A549 (cell line): ENCODE measurements at regions not wholly inside any gene's neighbourhood (a gene's known extent, or its start where the extent isn't known, plus 50 kb on each side); places are given as distances from the start of the nearest gene placed in this dataset.

ENCODE experiments used
- ATAC-seq, 2 experiments: fragments of 200-7000 bp in 1 of 2; fragments of >200 bp in 1 of 2; cut with Nextera tagmentation in 1 of 2; cut with Tn5 transposase in 1 of 2; 3 replicates each; pipeline versions ENCODE4 v1.8.0 to v1.9.1; 2018 to 2020; ENCODE audit warnings: mild to moderate bottlenecking in 1 of 2, moderate library complexity in 1 of 2
- CTCF ChIA-PET: fragments of 300-600 bp; sonication (Branson Sonifier 250); formaldehyde crosslinking; extraction: SDS; loops from one replicate; lab custom pipeline; 2021; ENCODE audit warnings: antibody characterized with exemption, inconsistent platforms; lab: Yijun Ruan, JAX
- POLR2A ChIA-PET: fragments of 350-600 bp; formaldehyde crosslinking; extraction: SDS; loops from one replicate; lab custom pipeline; 2021; ENCODE audit warnings: antibody characterized with exemption, inconsistent platforms; lab: Yijun Ruan, JAX
- DNase-seq, 2 experiments: peaks; one replicate each; pipeline versions ENCODE4 v3.0.0 to v3.0.0-alpha.2; 2011 to 2016; ENCODE audit warnings: low read depth in 1 of 2, low spot score in 1 of 2
- FAIRE-seq: peaks from 2 replicates; lab custom pipeline; 2011; peaks lifted over from hg19 to GRCh38; lab: Jason Lieb, UNC
- H3K27ac ChIP-seq, 2 experiments: fragments of >200 bp; sonication (Bioruptor Twin); formaldehyde crosslinking; 3 replicates each; pipeline ENCODE4 v1.5.1; 2016 to 2017
- H3K4me1 ChIP-seq: fragments of >200 bp; sonication (Bioruptor Twin); formaldehyde crosslinking; 3 replicates; pipeline ENCODE4 v1.6.1; 2016
- H3K4me2 ChIP-seq: fragments of >200 bp; sonication (Bioruptor Twin); formaldehyde crosslinking; 3 replicates; pipeline ENCODE4 v1.6.1; 2016
- H3K4me3 ChIP-seq: fragments of >200 bp; sonication (Bioruptor Twin); formaldehyde crosslinking; 3 replicates; pipeline ENCODE4 v1.5.1; 2016
- H3K9me3 ChIP-seq: fragments of >200 bp; sonication (Bioruptor Twin); formaldehyde crosslinking; 3 replicates; pipeline ENCODE4 v1.6.1; 2016
- BCL3 ChIP-seq: fragments of >200 bp; sonication (Bioruptor Twin); formaldehyde crosslinking; IDR thresholded peaks from 3 replicates; pipeline ENCODE4 v1.6.1; 2016
- CBX2 ChIP-seq: fragments of 200-600 bp; sonication (generic); IDR thresholded peaks from 2 replicates; pipeline ENCODE4 v1.6.1; 2016; ENCODE audit warnings: low read depth, mild to moderate bottlenecking, borderline replicate concordance
- CEBPB ChIP-seq, 2 experiments: fragments of >200 bp in 1 of 2; sonication (Bioruptor Twin) in 1 of 2; formaldehyde crosslinking in 1 of 2; IDR thresholded peaks; 2 replicates each; pipeline ENCODE4 v1.6.1; 2012 to 2016
- CHD2 ChIP-seq: fragments of 150-350 bp; IDR thresholded peaks from 2 replicates; pipeline ENCODE4 v1.6.1; 2014; ENCODE audit warnings: low read length; ENCODE audit not compliant: partially characterized antibody
- CHD4 ChIP-seq: fragments of 200-600 bp; sonication (generic); IDR thresholded peaks from 2 replicates; pipeline ENCODE4 v1.6.1; 2016; ENCODE audit warnings: antibody characterized with exemption, mild to moderate bottlenecking, borderline replicate concordance
- EHF ChIP-seq: fragments of 250-450 bp; sonication (Bioruptor Pico); IDR thresholded peaks from 2 replicates; pipeline ENCODE4 v1.5.0; 2020; ENCODE audit warnings: mild to moderate bottlenecking
- EHMT2 ChIP-seq: fragments of 200-600 bp; sonication (generic); IDR thresholded peaks from 2 replicates; pipeline ENCODE4 v1.6.1; 2016; ENCODE audit warnings: antibody characterized with exemption, low read depth, mild to moderate bottlenecking, moderate library complexity
- FOSB ChIP-seq: fragments of 250-450 bp; sonication (Bioruptor Pico); IDR thresholded peaks from 2 replicates; pipeline ENCODE4 v1.5.0; 2020; ENCODE audit warnings: mild to moderate bottlenecking, moderate library complexity
- FOSL2 ChIP-seq, 2 experiments: fragments of 450-650 bp in 1 of 2; fragments of >200 bp in 1 of 2; sonication (Bioruptor Twin) in 1 of 2; formaldehyde crosslinking; IDR thresholded peaks; 2 replicates each; pipeline versions ENCODE4 v1.5.0 to v1.6.1; 2016 to 2020; ENCODE audit warnings: mild to moderate bottlenecking in 1 of 2, moderate library complexity in 1 of 2
- HOXA7 ChIP-seq: fragments of 250-450 bp; sonication (Bioruptor Pico); IDR thresholded peaks from 2 replicates; pipeline ENCODE4 v1.5.0; 2020; ENCODE audit warnings: mild to moderate bottlenecking, moderate library complexity
- JUNB ChIP-seq: fragments of >200 bp; sonication (Bioruptor Twin); formaldehyde crosslinking; IDR thresholded peaks from 2 replicates; pipeline ENCODE4 v1.6.1; 2016
- MAFK ChIP-seq: fragments of 450-650 bp; IDR thresholded peaks from 2 replicates; pipeline ENCODE4 v1.6.1; 2014; ENCODE audit not compliant: partially characterized antibody
- MAX ChIP-seq: IDR thresholded peaks from 2 replicates; pipeline ENCODE4 v1.6.1; 2012
- MAZ ChIP-seq: fragments of 150-350 bp; IDR thresholded peaks from 2 replicates; pipeline ENCODE4 v1.6.1; 2014; ENCODE audit warnings: antibody characterized with exemption, low read depth, low read length, borderline replicate concordance
- NPAS2 ChIP-seq: fragments of 250-450 bp; sonication (Bioruptor Pico); IDR thresholded peaks from 2 replicates; pipeline ENCODE4 v1.8.0; 2022; ENCODE audit warnings: mild to moderate bottlenecking, moderate library complexity, borderline replicate concordance
- NR3C1 ChIP-seq: fragments of >200 bp; sonication (Bioruptor Twin); formaldehyde crosslinking; IDR thresholded peaks from 3 replicates; pipeline ENCODE4 v1.6.1; 2017
- PBX3 ChIP-seq: IDR thresholded peaks from 2 replicates; pipeline ENCODE4 v1.6.1; 2012
- POLR2A ChIP-seq: IDR thresholded peaks from 2 replicates; pipeline ENCODE4 v1.6.1; 2012; ENCODE audit warnings: mild to moderate bottlenecking, low read length
- RCOR1 ChIP-seq: fragments of 150-350 bp; IDR thresholded peaks from 2 replicates; pipeline ENCODE4 v1.6.1; 2014; ENCODE audit warnings: antibody characterized with exemption, low read length, low read depth
- SMC3 ChIP-seq: fragments of >200 bp; sonication (Bioruptor Twin); formaldehyde crosslinking; IDR thresholded peaks from 3 replicates; pipeline ENCODE4 v1.6.1; 2018; ENCODE audit warnings: inconsistent platforms
- SREBF2 ChIP-seq: fragments of 450-650 bp; IDR thresholded peaks from 2 replicates; pipeline ENCODE4 v1.6.1; 2014; ENCODE audit warnings: mild to moderate bottlenecking, moderate library complexity
- ZFP36 ChIP-seq: fragments of 450-650 bp; IDR thresholded peaks from 2 replicates; pipeline ENCODE4 v1.6.1; 2014; ENCODE audit warnings: borderline replicate concordance; ENCODE audit not compliant: partially characterized antibody
- ZNF302 ChIP-seq: fragments of 250-450 bp; sonication (Bioruptor Pico); IDR thresholded peaks from 2 replicates; pipeline ENCODE4 v1.9.0; 2021; ENCODE audit warnings: inconsistent platforms, mild to moderate bottlenecking, moderate library complexity
- ZSCAN20 ChIP-seq: fragments of 250-450 bp; sonication (Bioruptor Pico); IDR thresholded peaks from 2 replicates; pipeline ENCODE4 v1.8.0; 2022; ENCODE audit warnings: mild to moderate bottlenecking, moderate library complexity
- WGBS: methylation state at CpG from one replicate; pipeline ENCODE4 v1.1.6; 2017; ENCODE audit errors: missing lambda C conversion rate; 5-methylcytosine and 5-hydroxymethylcytosine counted together
- TF ChIP-seq, protein P1 (sequence below): fragments of 450-650 bp; IDR thresholded peaks from 2 replicates; pipeline ENCODE4 v1.6.1; 2014; ENCODE audit warnings: antibody characterized with exemption

GRCh38 chr10:84581976-84582375 lies 253.6 kb downstream of the CCSER2 start:
- TF ChIP-seq, protein P1, sequence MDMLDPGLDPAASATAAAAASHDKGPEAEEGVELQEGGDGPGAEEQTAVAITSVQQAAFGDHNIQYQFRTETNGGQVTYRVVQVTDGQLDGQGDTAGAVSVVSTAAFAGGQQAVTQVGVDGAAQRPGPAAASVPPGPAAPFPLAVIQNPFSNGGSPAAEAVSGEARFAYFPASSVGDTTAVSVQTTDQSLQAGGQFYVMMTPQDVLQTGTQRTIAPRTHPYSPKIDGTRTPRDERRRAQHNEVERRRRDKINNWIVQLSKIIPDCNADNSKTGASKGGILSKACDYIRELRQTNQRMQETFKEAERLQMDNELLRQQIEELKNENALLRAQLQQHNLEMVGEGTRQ = no peak
- TF ChIP-seq MAFK (no peak), SREBF2 (no peak), CBX2 (no peak), NPAS2 (no peak), NR3C1 (no peak), FOSL2 (IDR thresholded peaks at IDR 0.05) (no peak), FOSL2 (CRISPR knock-in tag; IDR thresholded peaks at IDR 0.05) (no peak), ZNF302 (no peak), PBX3 (no peak), MAX (no peak), BCL3 (no peak), ZFP36 (no peak), CHD4 (no peak)
- 25% methylated on average over 6 of the region's 6 CpGs for WGBS
- H3K4me1 ChIP-seq = no peaks in the 10 kb centered on the region
- H3K4me2 ChIP-seq = no peak overlapping the region
- POLR2A ChIA-PET = no interaction called here
- no peak overlapping the region for H3K4me3 ChIP-seq
- 0 out of 3 replicates have a peak, but pooled peaks cover 1% of the 10 kb centered on the region for H3K9me3 ChIP-seq
- DNase-seq (no peak), ATAC-seq (no peak), FAIRE-seq (no peak)
- CTCF ChIA-PET = no interaction called here
- no peak overlapping the region for H3K27ac ChIP-seq

GRCh38 chr10:84583501-84583900 lies 255.1 kb downstream of the CCSER2 start:
- no peak for ATAC-seq
- 16% methylated on average over 5 of the region's 5 CpGs for WGBS
- Histone ChIP-seq H3K27ac (no peak overlapping the region), H3K4me2 (no peak overlapping the region), H3K4me3 (no peak overlapping the region), H3K4me1 (no peaks in the 10 kb centered on the region), H3K9me3 (no peaks in the 10 kb centered on the region)
- TF ChIP-seq HOXA7 (no peak), CHD2 (no peak), CHD4 (no peak)
- POLR2A ChIA-PET = no interaction called here
- no peak for DNase-seq
- CTCF ChIA-PET = interaction anchor here (0.7 to 1.5 kb wide), 3 partner anchors 10 to 45 kb away, joined by 5 to 6 read pairs (median 5); no protein-coding TSS in a partner anchor
- no peak for FAIRE-seq

DNA sequence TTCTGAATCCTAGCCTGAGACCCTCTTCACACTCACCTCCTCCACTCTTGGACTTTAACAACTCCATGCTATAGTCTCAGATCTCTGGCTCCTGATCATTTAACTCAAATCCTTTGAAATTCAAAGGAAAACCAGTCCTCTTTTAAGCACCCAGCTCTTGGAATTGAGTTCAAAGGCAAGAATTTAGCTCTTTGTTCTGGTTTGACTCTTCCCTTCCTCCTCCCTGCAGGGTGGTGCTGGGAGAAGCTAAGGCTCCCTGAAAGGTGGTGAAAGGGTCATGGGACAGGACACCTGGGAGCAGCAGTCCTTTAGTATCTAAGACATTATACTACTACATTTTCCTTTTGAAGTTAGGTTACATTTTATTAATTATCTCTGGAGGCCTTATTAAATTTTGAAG lies 259.4 kb downstream of the CCSER2 start:
- no peaks in the 10 kb centered on the region for H3K4me1 ChIP-seq
- H3K4me3 ChIP-seq = no peak overlapping the region
- no peak for FAIRE-seq
- H3K9me3 ChIP-seq = no peaks in the 10 kb centered on the region
- no peak for TF ChIP-seq CHD4
- no peak for TF ChIP-seq JUNB
- TF ChIP-seq RCOR1 = no peak
- TF ChIP-seq EHMT2 = no peak
- no peak for ATAC-seq
- no peak for DNase-seq
- no peak overlapping the region for H3K27ac ChIP-seq
- H3K4me2 ChIP-seq = no peak overlapping the region
- POLR2A ChIA-PET = no interaction called here
- CTCF ChIA-PET = interaction anchor here (0.6 kb wide), 1 partner anchor 728 kb away, joined by 3 read pairs; no protein-coding TSS in a partner anchor

GRCh38 chr10:84588426-84588825 lies 260.0 kb downstream of the CCSER2 start:
- ChIA-PET CTCF (interaction anchor here (1.5 kb wide), 1 partner anchor 25 kb away, joined by 4 read pairs; no protein-coding TSS in a partner anchor), POLR2A (no interaction called here)
- DNase-seq = no peak
- TF ChIP-seq ZSCAN20 (CRISPR knock-in tag) = no peak
- TF ChIP-seq SREBF2 = no peak
- TF ChIP-seq FOSL2 (IDR thresholded peaks at IDR 0.05) = no peak
- TF ChIP-seq FOSL2 (CRISPR knock-in tag; IDR thresholded peaks at IDR 0.05) = no peak
- no peak for TF ChIP-seq MAZ
- TF ChIP-seq POLR2A = no peak
- no peak for TF ChIP-seq CEBPB (IDR thresholded peaks at IDR 0.05)
- no peak for TF ChIP-seq SMC3
- no peak for TF ChIP-seq EHF (CRISPR knock-in tag)
- no peak for TF ChIP-seq BCL3
- no peak for TF ChIP-seq EHMT2
- TF ChIP-seq FOSB (CRISPR knock-in tag) = no peak
- TF ChIP-seq, all 56 proteins: peak for 0
- Histone ChIP-seq H3K4me3 (no peak overlapping the region), H3K4me1 (no peaks in the 10 kb centered on the region), H3K4me2 (no peak overlapping the region), H3K27ac (no peak overlapping the region), H3K9me3 (no peaks in the 10 kb centered on the region)
- no peak for FAIRE-seq
- ATAC-seq = no peak
- 8% methylated on average over 5 of the region's 5 CpGs for WGBS
